RWPE2 (cell line): ENCODE measurements at regions not wholly inside any gene's neighbourhood (a gene's known extent, or its start where the extent isn't known, plus 50 kb on each side); places are given as distances from the start of the nearest gene placed in this dataset.
"Not testable (repeated sequence)": the region's sequence is repeated elsewhere in the genome, so short reads cannot be mapped to it uniquely, and the experiment has no call there.

Source experiments
- ATAC-seq: fragments of 200-7000 bp; cut with Tn5 transposase; 3 replicates; pipeline ENCODE4 v1.9.1; 2021; ENCODE audit warnings: low read depth
- DNase-seq: peaks from one replicate; pipeline ENCODE4 v3.0.0-alpha.2; 2020; ENCODE audit warnings: low spot score
- H3K27ac ChIP-seq: fragments of 450-650 bp; 2 replicates; pipeline ENCODE4 v1.5.1; 2017; ENCODE audit warnings: mild to moderate bottlenecking; ENCODE audit not compliant: poor library complexity, severe bottlenecking
- H3K27me3 ChIP-seq: fragments of 250-450 bp; sonication (Bioruptor Pico); 2 replicates; pipeline ENCODE4 v1.5.1; 2021; ENCODE audit warnings: mild to moderate bottlenecking, moderate library complexity; ENCODE audit not compliant: insufficient read depth, poor library complexity, severe bottlenecking
- H3K36me3 ChIP-seq: fragments of 250-450 bp; sonication (Bioruptor Pico); 2 replicates; pipeline ENCODE4 v1.5.1; 2020; ENCODE audit warnings: low read depth, mild to moderate bottlenecking, moderate library complexity
- H3K4me1 ChIP-seq: fragments of 250-450 bp; sonication (Bioruptor Pico); 2 replicates; pipeline ENCODE4 v1.5.1; 2021; ENCODE audit warnings: mild to moderate bottlenecking, moderate library complexity; ENCODE audit not compliant: insufficient read depth, poor library complexity, severe bottlenecking
- H3K4me3 ChIP-seq: fragments of 250-450 bp; sonication (Bioruptor Pico); 2 replicates; pipeline ENCODE4 v1.5.1; 2021; ENCODE audit warnings: mild to moderate bottlenecking, moderate library complexity; ENCODE audit not compliant: severe bottlenecking
- H3K9me3 ChIP-seq: fragments of 250-450 bp; sonication (Bioruptor Pico); 2 replicates; pipeline ENCODE4 v1.5.1; 2021; ENCODE audit warnings: mild to moderate bottlenecking, moderate library complexity; ENCODE audit not compliant: severe bottlenecking
- TF ChIP-seq, protein P1 (sequence below): fragments of 450-650 bp; IDR thresholded peaks from one replicate; pipeline ENCODE4 v1.5.1; 2017; ENCODE audit warnings: mild to moderate bottlenecking, moderate library complexity; ENCODE audit not compliant: poor library complexity, severe bottlenecking

DNA sequence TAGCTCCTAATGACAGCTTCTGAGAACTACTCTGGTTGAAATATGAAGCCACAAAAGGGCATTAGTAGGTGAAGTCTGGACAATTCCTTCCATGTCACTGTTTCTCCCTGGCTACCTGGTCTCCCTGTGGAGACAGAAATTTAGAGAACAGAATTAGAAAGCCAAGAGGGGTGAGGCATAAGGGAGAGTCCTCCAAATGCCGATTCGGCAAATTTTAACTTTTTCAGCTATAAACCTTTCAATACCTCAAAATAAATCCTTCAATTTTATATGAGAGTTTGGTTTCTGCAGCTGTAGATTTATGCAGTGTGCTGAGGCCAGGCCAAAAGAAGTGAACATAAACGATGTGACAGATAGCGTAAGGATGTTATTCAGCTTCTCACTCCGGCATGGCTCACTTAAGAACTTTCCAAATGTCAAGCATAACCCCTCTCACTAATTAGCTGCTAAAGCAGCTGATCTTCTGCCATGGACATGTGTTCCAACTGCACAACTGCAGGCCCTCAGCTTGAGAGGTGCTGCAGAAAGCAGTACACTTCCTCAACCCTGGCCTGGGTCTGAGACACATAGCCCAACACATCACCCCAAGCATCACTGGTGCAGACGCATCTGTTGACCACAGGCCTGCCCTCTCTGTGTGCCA, 247.9 kb upstream of the SOX9 start:
- Histone ChIP-seq H3K27me3 (no peaks in the 10 kb centered on the region), H3K9me3 (no peaks in the 10 kb centered on the region), H3K4me1 (no peaks in the 10 kb centered on the region), H3K4me3 (no peak overlapping the region), H3K27ac (no peak overlapping the region), H3K36me3 (no peaks in the 10 kb centered on the region)
- no peak for ATAC-seq
- no peak for DNase-seq
- TF ChIP-seq, protein P1, sequence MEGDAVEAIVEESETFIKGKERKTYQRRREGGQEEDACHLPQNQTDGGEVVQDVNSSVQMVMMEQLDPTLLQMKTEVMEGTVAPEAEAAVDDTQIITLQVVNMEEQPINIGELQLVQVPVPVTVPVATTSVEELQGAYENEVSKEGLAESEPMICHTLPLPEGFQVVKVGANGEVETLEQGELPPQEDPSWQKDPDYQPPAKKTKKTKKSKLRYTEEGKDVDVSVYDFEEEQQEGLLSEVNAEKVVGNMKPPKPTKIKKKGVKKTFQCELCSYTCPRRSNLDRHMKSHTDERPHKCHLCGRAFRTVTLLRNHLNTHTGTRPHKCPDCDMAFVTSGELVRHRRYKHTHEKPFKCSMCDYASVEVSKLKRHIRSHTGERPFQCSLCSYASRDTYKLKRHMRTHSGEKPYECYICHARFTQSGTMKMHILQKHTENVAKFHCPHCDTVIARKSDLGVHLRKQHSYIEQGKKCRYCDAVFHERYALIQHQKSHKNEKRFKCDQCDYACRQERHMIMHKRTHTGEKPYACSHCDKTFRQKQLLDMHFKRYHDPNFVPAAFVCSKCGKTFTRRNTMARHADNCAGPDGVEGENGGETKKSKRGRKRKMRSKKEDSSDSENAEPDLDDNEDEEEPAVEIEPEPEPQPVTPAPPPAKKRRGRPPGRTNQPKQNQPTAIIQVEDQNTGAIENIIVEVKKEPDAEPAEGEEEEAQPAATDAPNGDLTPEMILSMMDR = no peak

DNA sequence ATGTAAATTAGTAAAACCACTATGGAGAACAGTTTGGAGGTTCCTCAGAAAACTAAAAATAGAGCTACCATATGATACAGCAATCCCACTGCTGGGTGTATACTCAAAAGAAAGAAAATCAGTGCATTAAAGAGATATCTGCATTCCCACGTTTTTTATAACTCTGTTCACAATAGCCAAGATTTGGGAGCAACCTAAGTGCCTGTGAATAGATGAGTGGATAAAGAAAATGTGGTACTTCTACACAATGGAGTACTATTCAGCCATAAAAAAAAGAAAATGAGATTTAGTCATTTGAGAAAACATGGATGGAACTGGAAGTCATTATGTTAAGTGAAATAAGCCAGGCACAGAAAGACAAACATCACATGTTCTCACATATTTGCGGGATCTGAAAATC, 246.0 kb upstream of the SOX9 start:
- H3K27me3 ChIP-seq, H3K9me3 ChIP-seq, ATAC-seq, H3K27ac ChIP-seq, H3K4me3 ChIP-seq, H3K4me1 ChIP-seq, H3K36me3 ChIP-seq, DNase-seq: not testable (repeated sequence)

DNA sequence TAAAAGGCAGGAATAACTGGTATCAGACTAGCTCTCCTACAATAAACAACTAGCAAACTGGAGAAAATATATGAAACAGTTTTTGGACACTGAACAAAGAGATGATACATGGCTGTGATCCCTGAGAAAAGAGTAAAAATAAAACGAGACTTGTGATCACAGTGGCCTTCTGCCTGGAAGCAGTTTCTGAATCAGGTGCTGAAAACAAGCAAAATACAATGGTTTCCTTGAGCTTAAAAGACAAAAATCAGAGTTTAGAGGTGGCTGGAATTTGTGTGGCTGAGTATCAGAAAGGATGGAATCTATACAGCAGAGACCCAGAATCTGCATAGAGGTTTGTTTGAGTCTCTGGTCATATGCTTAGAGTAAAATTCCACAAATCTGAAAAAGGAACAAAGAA, 242.5 kb upstream of the SOX9 start:
- no peak overlapping the region for H3K4me3 ChIP-seq
- H3K9me3 ChIP-seq = no peaks in the 10 kb centered on the region
- no peak for ATAC-seq
- H3K4me1 ChIP-seq = peaks cover 5% of the 10 kb centered on the region
- H3K27me3 ChIP-seq = no peaks in the 10 kb centered on the region
- H3K27ac ChIP-seq = no peak overlapping the region
- no peak for DNase-seq
- no peaks in the 10 kb centered on the region for H3K36me3 ChIP-seq
- TF ChIP-seq, protein P1 = no peak

GRCh38 chr17:71878998-71879397, 241.8 kb upstream of the SOX9 start:
- Histone ChIP-seq H3K4me1 (peaks cover 5% of the 10 kb centered on the region), H3K9me3 (no peaks in the 10 kb centered on the region), H3K27ac (no peak overlapping the region), H3K27me3 (no peaks in the 10 kb centered on the region), H3K4me3 (no peak overlapping the region), H3K36me3 (no peaks in the 10 kb centered on the region)
- DNase-seq = no peak
- TF ChIP-seq, protein P1 = no peak
- no peak for ATAC-seq

- no peak overlapping the region for H3K4me3 ChIP-seq
- no peaks in the 10 kb centered on the region for H3K27me3 ChIP-seq
- no peaks in the 10 kb centered on the region for H3K36me3 ChIP-seq
- ATAC-seq (no peak), DNase-seq (no peak)
- TF ChIP-seq, protein P1 = no peak
- no peak overlapping the region for H3K27ac ChIP-seq
- H3K9me3 ChIP-seq = no peaks in the 10 kb centered on the region
- H3K4me1 ChIP-seq = peaks cover 5% of the 10 kb centered on the region
Measured at GRCh38 chr17:71881041-71881440, 239.8 kb upstream of the SOX9 start.
